HCT116 (cell line): ENCODE measurements at regions not wholly inside any gene's neighbourhood (a gene's known extent, or its start where the extent isn't known, plus 50 kb on each side); places are given as distances from the start of the nearest gene placed in this dataset.

Experiments used
- CTCF ChIP-seq, 3 experiments: fragments of 200-600 bp in 1 of 3; sonication (generic) in 1 of 3; IDR thresholded peaks in 2 of 3; conservative IDR thresholded peaks in 1 of 3; 2 replicates each; pipeline ENCODE4 v1.5.1; 2012 to 2017; ENCODE audit warnings: low read depth in 2 of 3, low read length in 2 of 3, antibody characterized with exemption in 1 of 3, borderline replicate concordance in 1 of 3, control low read depth in 1 of 3, mild to moderate bottlenecking in 1 of 3, mixed read lengths in 1 of 3, mixed run types in 1 of 3, moderate library complexity in 1 of 3; ENCODE audit not compliant: insufficient read depth in 1 of 3
- EZH2 ChIP-seq: fragments of 200-600 bp; sonication (generic); IDR thresholded peaks from 2 replicates; pipeline ENCODE4 v1.6.1; 2017; ENCODE audit warnings: antibody characterized with exemption, mixed run types
- MAX ChIP-seq: IDR thresholded peaks from 2 replicates; pipeline ENCODE4 v1.6.1; 2012
- POLR2AphosphoS5 ChIP-seq: IDR thresholded peaks from 2 replicates; pipeline ENCODE4 v1.6.1; 2011; ENCODE audit warnings: mild to moderate bottlenecking, low read depth, low read length, moderate library complexity
- REST ChIP-seq: IDR thresholded peaks from 2 replicates; pipeline ENCODE4 v1.6.1; 2012; ENCODE audit warnings: low read depth
- SIN3A ChIP-seq: IDR thresholded peaks from 2 replicates; pipeline ENCODE4 v1.6.1; 2012; ENCODE audit warnings: low read depth
- SRF ChIP-seq: IDR thresholded peaks from 2 replicates; pipeline ENCODE4 v1.6.1; 2012; ENCODE audit warnings: low read depth
- YY1 ChIP-seq: IDR thresholded peaks from 2 replicates; pipeline ENCODE4 v1.6.1; 2011; ENCODE audit warnings: low read length, low read depth, moderate library complexity, mild to moderate bottlenecking; ENCODE audit not compliant: insufficient replicate concordance; ENCODE audit errors: extremely low read depth
- ZBTB33 ChIP-seq: IDR thresholded peaks from 2 replicates; pipeline ENCODE4 v1.6.1; 2011; ENCODE audit warnings: mild to moderate bottlenecking, low read length, moderate library complexity; ENCODE audit not compliant: insufficient replicate concordance; ENCODE audit errors: extremely low read depth
- ZNF274 ChIP-seq: fragments of 200-500 bp; sonication (Bioruptor generic); IDR thresholded peaks from 2 replicates; pipeline ENCODE4 v1.6.1; 2014; ENCODE audit warnings: mild to moderate bottlenecking, low read depth, low read length, inconsistent platforms

GRCh38 chr1:55640708-55641473 is 425.7 kb upstream of the USP24 start:
- no peak for TF ChIP-seq EZH2
- no peak for TF ChIP-seq CTCF (IDR thresholded peaks at IDR 0.05 in 2 of 3, conservative IDR thresholded peaks at IDR 0.05 in 1 of 3; ENCODE audit: borderline replicate concordance in 1 of 3, insufficient read depth in 1 of 3, low read depth in 2 of 3, low read length in 2 of 3)
- TF ChIP-seq POLR2AphosphoS5 = no peak
- TF ChIP-seq ZBTB33 = no peak
- no peak for TF ChIP-seq REST
- TF ChIP-seq YY1 = no peak
- no peak for TF ChIP-seq SRF
- no peak for TF ChIP-seq ZNF274
- no peak for TF ChIP-seq SIN3A
- TF ChIP-seq MAX = no peak
